GM19468 (cell line): ENCODE measurements at regions not wholly inside any gene's neighbourhood (a gene's known extent, or its start where the extent isn't known, plus 50 kb on each side); places are given as distances from the start of the nearest gene placed in this dataset.
"Not testable (repeated sequence)": the region's sequence is repeated elsewhere in the genome, so short reads cannot be mapped to it uniquely, and the experiment has no call there.

Experiments
- ATAC-seq: cut with Tn5 transposase; IDR thresholded peaks from one replicate; pipeline ENCODE4 v1.9.1; 2021; ENCODE audit warnings: mild to moderate bottlenecking, moderate library complexity, moderate number of reproducible peaks; ENCODE audit not compliant: unreplicated experiment; ENCODE audit errors: extremely low read depth

GRCh38 chr15:99454941-99455788 lies 110.6 kb upstream of the MEF2A start:
- no peak for ATAC-seq

DNA sequence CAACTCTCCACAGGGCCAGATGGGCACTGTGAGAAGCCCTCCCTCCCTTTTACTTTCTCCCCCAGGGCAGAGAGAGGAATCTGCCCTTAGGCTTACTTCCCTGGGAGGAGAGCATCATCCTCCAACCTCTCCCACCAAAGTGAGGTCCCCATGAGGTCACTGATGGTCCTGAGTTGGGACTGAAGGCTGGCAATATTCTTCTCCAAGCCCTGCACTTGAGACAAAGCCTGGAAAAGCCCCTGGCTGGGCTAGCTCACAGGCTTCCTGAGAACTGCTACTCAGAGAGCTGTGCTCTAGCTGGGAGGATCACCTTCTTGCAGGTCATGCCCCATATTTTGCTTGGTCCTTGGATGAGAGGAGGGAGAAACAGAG lies 110.0 kb upstream of the MEF2A start:
- no peak for ATAC-seq

DNA sequence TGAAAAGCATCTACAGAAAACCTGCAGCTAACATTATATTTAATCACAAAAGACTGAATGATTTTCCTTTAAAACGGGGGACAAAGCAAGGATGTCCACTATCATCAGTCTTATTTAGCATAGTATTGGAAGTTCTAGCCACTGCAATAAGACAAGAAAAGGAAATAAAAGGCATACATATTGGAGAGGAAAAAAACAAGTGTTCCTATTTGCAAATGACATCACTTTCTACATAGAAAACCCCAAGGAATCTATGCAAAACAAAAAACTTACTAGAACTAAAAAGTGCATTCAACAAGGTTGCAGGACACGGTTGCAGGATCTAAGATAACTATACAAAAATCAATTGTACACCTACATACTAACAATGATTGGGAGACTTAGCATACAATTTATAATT lies 101.6 kb upstream of the MEF2A start:
- no peak for ATAC-seq

DNA sequence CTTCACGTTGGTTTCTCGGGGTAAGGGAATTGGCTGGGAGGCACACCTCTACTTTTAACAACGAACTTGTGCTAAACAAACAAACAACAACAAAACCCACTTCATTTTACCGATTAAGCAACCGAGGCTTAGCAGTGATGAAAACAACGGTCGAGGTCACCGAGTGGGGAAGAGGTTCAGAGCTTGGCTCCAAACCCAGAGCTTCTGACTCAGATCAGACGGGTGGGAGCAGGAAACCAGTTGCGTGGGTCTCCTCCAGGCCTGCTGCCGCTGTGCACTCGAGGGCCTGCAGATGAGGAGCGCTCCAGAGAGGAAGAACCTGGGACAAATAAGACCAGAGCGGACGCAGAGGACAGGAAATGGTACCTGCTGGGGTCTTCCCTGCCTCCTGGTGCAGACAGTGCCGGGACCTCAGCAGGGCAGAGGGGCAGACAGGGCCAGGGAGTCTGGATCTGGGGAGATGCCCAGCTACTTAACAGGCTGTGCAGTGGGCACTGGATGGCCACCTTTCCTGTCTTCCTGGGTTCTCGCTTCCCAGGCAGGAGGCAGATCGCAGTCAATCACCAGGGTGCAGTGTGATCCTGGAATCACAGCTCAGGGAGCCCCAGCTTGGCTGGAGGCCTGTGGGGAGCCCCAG lies 99.0 kb upstream of the MEF2A start:
- no peak for ATAC-seq

- no peak for ATAC-seq
These were observed 98.5 kb upstream of the MEF2A start for GRCh38 chr15:99467338-99467720.

GRCh38 chr15:99467853-99468464 lies 97.8 kb upstream of the MEF2A start:
- ATAC-seq = no peak

DNA sequence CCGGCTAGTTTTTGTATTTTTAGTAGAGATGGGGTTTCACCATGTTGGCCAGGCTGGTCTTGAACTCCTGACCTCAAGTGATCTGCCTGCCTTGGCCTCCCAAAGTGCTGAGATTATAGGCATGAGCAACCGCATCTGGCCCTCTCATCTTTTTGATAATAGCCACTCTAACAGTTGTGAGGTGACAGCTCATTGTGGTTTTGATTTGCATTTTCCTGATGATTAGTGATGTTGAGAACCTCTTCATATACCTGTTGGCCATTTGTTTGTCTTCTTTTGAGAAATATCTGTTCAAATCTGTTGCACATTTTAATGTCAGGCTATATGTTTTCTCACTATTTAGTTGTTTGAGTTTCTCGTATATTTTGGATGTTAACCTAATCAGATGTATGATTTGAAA lies 95.6 kb upstream of the MEF2A start:
- not testable (repeated sequence) for ATAC-seq

- no peak for ATAC-seq
These were observed 93.2 kb upstream of the MEF2A start for GRCh38 chr15:99472416-99473145.

DNA sequence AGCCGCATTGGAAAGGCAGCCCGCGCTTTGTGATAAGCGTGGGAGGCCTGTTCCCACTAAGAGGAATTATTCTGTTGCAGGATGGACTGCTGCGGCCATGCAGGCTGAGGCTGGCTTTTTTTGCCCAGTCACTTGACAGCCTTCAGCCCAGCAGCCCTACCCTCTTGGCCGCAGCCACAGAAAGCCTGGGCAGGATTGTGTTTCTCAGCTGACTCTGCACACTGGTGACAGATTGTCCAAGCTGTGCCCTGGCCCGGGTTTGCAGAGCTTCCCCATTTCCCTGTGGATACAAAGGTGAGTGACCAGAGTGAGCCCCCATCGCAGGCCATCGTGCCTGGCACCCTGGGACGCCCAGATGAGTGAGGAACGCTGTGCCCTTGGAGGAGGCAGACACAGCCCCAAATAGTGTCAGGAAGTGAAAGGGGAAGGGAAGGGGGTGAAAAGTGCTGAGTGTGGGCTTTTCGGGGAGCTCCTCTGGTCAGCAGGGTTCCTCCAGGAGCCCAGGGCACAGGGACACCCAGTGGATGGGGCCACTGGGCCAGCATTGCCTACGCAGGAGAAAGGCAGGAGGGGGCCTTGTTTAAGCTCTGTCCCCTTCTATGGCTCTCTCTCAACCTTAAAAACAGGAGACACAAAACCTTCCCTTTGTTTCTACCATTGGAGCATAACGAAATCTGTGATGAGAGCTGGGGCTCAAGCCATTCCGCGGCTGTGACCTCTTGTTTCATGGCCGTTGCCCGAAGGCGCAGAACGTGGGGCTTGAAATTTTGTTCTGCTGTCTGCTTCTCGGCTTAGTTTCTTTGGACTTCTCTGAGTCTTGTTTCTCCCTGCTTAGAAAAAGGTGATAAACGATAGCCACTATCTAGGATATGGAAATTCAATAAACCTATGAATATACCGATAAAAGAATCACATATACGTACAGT lies 91.5 kb upstream of the MEF2A start:
- no peak for ATAC-seq

DNA sequence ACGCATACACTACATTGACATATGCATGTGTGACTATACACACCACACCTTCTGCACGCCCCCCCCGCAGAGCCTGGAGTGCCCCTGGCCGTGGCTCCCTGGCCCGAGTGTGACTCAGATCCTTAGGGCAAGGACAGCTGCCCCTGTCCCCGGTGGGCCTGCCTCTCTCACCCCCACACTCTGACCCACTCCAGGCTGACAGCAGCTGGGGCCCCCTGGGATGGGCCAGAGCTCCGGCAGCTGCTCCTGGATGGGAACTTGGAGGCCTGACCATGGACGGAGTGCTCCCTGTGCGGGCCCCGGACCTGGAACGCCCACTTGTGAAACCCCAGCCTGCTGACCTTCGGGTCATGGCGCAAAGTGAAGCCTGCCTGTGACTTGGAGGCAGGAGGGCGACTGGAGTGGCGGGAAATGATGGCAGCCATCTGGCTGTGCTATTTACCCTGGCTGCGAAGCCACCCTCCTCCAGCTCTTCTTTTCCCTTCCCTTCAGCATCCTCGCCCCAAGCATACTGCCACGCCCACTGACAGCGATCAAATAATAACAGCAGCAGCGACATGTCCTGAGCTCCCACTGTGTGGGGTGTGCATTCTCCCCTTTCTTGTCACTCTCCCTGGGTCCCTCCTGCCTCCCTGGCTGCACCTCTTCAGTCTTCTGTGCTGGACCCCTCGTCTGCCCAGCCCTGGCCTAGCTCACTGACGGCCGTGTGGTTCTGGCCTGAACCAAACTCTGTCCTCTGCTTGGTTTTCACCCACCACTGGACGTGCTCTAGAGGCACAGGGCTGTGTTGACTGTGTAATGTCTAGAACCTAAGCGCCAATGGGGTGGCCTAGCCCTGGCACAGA lies 90.7 kb upstream of the MEF2A start:
- ATAC-seq = no peak

DNA sequence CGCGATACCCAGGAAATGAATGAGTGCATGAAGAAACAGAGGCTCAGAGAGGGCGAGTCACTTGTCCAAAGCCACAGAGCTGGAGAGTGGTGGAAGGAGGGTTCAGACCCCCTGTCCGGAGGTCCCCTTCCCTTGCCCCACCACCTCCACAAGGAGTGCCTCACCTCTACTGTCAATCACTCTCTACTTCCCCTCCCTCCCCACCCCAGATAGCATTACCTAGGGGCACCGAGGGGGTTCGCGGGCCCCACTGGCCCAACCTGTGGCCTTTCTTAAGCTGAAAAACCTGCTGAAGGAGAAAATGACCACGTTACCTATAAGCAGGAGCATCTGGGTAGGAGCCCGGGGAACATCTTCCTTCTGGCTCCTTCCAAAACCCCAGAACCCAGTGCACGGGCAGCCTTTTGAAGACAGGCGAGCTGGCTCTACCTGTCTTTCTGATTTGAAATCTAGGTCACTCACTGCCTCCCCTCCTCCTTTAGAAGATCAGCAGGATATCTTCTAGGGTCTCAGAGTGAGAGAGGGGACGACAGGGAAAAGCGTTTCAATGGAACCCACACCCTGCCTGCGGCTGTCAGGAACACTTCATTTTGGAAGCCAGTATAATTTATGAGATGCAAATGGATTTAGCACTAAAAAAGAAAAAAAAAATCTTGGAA lies 89.9 kb upstream of the MEF2A start:
- no peak for ATAC-seq

DNA sequence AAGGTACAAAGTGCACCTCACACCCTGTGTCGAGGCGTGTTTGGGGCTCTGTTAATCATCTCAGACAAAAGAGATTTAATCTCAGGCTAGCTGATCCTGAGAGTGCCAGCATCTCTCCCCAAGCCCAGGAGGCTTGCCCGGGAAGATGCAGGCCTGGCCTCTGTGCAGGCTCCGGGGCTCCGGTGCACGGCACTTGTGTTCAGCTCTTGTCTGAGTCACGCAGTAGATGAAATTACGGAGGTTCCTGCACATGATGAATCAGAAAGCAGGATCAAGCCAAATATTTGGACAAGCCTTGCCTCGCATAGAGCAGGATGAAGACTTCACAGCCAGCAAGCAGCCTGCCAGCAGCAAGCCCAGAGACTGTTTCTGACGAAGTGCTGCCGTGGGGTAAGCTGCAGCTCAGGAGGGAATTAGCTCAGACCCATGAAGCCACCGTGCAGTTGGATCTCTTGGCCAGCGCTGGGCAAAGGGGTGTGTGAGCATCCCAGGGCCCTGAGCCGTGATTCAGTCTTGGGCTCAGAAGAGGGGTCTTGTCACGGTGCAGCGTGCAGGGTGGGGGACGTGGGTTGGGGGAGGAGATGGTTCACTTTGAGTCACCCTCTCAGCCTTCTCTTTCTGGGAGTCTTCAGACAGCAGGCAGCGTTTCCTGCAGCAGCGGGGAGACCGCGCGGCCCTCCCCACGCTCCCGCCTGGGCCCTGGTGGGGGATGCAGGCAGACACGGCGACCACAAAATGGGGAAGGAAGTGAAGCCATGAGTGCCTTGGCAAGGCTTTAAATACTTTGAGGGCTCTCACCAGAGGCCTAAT lies 89.2 kb upstream of the MEF2A start:
- ATAC-seq = peak; percentile 38

- ATAC-seq = no peak
These were observed 87.9 kb upstream of the MEF2A start for GRCh38 chr15:99477791-99478471.

DNA sequence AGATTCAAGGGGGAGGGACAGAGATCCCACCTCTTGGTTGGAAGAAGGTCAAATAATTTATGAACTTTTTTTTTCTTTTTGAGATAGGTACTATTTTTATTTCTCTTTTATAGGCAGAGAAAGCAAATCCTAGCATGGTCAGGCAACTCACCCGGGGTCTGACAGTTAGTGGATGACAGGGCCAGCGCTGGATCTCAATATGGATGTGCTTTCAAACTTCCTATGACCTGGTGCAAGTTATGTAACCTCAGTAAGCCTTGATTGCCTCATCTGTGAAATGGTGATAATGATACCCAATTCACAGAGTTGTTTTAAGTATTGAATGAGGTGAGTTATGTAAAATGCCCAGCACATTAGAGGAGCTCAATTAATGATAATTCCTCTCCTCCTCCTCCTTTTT lies 86.8 kb upstream of the MEF2A start:
- no peak for ATAC-seq

- no peak for ATAC-seq
These were observed 85.6 kb upstream of the MEF2A start for GRCh38 chr15:99480016-99480810.
